Fibroblast of villous mesenchyme (primary cell): ENCODE measurements at regions not wholly inside any gene's neighbourhood (a gene's known extent, or its start where the extent isn't known, plus 50 kb on each side); places are given as distances from the start of the nearest gene placed in this dataset.
"Not testable (repeated sequence)": the region's sequence is repeated elsewhere in the genome, so short reads cannot be mapped to it uniquely, and the experiment has no call there.

Experiments
- DNase-seq: peaks from one replicate; pipeline ENCODE4 v3.0.0-alpha.2; 2010; ENCODE audit warnings: low read depth
- H3K4me3 ChIP-seq: 2 replicates; pipeline ENCODE4 v1.5.1; 2011; ENCODE audit warnings: low read depth, mild to moderate bottlenecking, low read length
- TF ChIP-seq, protein P1 (sequence below): IDR thresholded peaks from 2 replicates; pipeline ENCODE4 v1.5.1; 2012; ENCODE audit warnings: low read depth, mild to moderate bottlenecking, low read length; ENCODE audit not compliant: insufficient read depth

DNA sequence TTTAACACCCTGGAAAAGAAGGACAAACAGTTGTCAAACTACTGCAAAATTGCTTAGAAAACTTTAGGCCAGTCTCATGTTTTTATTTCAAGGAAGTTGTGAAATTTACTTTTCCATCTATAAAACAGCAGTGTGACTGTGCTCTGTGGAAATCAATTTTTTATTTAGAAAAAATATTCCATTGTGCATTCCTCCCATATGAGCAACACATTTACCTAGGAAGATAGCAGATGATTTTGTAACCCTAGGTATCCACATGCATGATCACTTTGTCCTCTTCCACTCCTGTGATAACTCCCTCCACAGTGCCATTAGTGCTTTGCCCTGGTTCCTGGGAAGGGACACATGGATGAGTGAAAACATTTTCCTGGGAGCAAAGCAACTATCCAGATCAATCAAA, 69.4 kb upstream of the GPCPD1 start:
- TF ChIP-seq, protein P1, sequence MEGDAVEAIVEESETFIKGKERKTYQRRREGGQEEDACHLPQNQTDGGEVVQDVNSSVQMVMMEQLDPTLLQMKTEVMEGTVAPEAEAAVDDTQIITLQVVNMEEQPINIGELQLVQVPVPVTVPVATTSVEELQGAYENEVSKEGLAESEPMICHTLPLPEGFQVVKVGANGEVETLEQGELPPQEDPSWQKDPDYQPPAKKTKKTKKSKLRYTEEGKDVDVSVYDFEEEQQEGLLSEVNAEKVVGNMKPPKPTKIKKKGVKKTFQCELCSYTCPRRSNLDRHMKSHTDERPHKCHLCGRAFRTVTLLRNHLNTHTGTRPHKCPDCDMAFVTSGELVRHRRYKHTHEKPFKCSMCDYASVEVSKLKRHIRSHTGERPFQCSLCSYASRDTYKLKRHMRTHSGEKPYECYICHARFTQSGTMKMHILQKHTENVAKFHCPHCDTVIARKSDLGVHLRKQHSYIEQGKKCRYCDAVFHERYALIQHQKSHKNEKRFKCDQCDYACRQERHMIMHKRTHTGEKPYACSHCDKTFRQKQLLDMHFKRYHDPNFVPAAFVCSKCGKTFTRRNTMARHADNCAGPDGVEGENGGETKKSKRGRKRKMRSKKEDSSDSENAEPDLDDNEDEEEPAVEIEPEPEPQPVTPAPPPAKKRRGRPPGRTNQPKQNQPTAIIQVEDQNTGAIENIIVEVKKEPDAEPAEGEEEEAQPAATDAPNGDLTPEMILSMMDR, result no peak
- DNase-seq, result no peak
- H3K4me3 ChIP-seq, result no peak overlapping the region

DNA sequence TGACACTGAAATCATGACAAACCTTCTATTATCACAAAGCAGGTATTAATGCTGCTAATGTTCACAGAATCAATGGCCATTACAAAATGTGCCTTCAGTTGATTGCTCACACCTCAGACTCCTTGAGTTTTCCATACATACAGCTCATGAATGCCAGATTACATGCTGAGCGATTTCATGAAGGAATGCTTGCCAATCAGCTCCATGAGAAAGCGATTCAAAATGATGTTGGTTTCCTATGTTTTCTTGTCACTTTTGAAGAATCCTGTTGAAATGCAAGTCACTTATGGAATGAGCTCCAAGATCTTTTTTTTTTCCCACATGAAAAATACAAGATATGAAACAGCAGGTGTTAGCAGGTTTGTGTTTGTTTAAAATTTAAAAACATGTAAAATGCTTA, 68.0 kb upstream of the GPCPD1 start:
- DNase-seq, result no peak
- TF ChIP-seq, protein P1, result no peak
- H3K4me3 ChIP-seq, result no peak overlapping the region

DNA sequence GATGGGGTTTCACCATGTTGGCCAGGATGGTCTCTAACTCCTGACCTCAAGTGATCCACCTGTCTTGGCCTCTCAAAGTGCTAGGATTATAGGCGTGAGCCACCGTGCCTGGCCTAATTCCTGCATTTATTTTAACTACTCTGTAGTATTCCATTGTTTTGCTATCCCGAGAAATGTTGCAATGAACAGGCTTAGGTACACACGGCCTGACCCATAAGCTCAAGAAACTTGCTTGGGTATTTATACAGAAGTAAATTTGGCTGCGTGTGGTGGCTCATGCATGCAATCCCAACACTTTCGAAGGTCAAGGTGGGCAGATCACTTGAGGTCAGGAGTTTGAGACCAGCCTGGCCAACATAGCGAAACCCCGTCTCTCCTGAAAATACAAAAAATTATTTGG, 67.1 kb upstream of the GPCPD1 start:
- not testable (repeated sequence) for DNase-seq, H3K4me3 ChIP-seq

DNA sequence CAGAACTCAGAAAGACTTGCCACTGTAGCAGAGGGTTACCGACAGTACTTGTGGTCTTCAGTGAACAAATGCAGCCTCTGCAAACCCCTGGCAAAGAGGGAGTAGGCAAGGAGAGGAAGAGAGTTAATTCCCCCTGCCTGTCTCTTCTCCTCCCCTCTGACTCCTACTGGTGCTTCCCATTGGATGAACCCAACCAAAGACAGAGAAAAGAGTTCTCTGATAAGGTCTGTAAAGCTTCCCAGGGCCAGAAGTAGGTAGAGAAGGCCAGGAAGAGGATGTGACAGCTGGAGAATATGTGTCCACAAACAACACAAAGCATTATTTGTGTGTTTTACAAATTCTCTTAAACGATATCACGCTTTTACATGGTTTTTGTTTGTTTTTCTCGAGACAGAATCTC, 66.6 kb upstream of the GPCPD1 start:
- no peak overlapping the region for H3K4me3 ChIP-seq
- DNase-seq, result no peak
- TF ChIP-seq, protein P1, result no peak

DNA sequence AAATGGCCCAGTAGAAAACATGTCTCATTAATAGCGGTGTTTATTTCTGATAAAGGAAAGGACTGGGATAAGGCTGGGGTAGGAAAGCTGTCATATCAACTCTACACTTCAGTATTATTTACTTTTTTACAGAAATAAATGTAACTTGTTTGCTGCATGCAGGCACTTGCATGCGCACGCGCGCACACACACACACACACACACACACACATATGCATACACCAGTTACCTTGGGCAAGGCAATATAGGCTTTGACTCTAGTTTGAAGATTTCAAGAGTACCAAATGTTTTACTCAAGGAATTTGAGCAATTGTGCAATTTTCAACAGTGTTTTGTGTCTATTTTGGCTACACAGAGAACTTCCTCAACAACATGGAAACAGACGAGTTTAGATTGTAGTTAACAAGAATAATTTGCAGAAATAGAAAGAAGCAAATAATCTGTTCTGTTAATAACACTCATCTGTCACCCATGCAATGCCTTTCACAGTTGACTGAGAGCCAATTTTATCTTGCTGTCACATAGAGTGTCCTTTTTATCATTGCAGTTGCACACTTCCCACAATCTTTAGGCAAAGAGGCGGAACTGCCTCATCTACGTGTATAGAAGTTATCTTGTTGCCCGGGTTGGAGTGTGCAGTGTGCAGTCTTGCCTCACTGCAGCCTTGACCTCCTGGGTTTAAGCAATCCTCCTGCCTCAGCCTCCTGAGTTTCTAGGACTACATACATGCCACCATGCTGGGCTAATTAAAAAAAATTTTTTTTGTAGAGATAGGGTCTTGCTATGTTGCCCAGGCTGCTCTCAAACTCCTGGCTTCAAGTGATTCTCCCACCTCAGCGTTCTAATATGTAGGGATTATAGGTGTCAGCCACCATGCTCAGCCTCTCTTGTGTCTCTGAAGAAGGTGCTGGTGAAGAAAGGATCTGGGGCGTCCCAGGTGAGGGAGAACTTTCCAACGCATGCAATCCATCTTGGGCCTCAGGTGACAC, 64.6 kb upstream of the GPCPD1 start:
- DNase-seq, result peak; percentile 35
- TF ChIP-seq, protein P1, result no peak
- H3K4me3 ChIP-seq, result no peak overlapping the region

DNA sequence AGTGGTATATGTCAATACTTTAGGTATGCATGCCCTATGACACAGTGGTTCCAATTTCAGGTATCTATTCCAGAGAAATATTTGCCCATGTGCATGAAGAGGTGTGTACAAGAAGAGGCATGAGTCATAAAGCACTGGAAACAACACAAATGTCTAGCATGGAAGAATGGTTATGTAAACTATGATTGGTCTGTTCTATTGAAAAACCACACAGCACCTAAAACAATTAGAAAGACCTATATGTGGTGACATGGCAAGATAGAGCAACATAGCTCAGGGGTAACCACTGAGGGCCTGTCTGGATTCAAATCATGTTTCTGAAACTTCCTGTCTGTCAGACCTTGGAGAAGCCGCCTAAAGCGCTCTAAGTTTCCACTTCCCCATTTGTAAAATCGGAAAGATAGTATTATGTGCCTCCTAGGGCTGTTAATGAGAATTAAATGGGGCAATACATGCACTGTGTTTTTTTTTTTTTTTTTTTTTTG, 63.4 kb upstream of the GPCPD1 start:
- TF ChIP-seq, protein P1, result no peak
- DNase-seq, result no peak
- H3K4me3 ChIP-seq, result no peak overlapping the region

DNA sequence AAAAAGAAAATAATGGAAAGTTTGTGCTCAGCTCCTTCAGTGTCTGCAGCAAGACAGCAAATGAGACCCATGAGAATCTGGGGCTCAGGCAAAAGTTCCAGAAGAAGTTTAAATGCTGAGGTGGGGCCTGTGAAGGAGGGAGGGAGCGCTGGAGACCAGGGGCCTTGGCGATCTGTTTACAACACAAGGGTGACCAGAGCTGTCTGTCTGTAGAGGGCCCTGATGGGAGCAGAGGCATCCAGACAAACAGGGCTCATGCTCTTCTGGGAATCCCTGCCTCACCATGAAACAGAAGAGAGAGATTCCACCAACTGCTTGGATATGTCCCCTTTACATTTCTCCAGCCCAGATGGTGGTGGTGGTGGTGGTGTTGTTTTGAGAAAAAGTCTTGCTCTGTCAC, 60.1 kb upstream of the GPCPD1 start:
- DNase-seq, result no peak
- no peak overlapping the region for H3K4me3 ChIP-seq
- TF ChIP-seq, protein P1, result no peak
